H1 (cell line): ENCODE measurements at regions not wholly inside any gene's neighbourhood (a gene's known extent, or its start where the extent isn't known, plus 50 kb on each side); places are given as distances from the start of the nearest gene placed in this dataset.

ENCODE experiments used
- CTCF ChIA-PET: fragments of 300-600 bp; sonication (Branson Sonifier 250); formaldehyde crosslinking; loops from one replicate; lab custom pipeline; 2021; ENCODE audit not compliant: partially characterized antibody; lab: Charles Lee
- POLR2A ChIA-PET: fragments of 300-600 bp; sonication (Branson Sonifier 250); formaldehyde crosslinking; loops from one replicate; lab custom pipeline; 2021; ENCODE audit warnings: inconsistent platforms; ENCODE audit not compliant: partially characterized antibody; lab: Charles Lee
- DNase-seq, 2 experiments: peaks; one replicate each; pipeline versions ENCODE4 v3.0.0 to v3.0.0-alpha.2; 2010 to 2022; ENCODE audit warnings: low spot score in 2 of 2, low read depth in 1 of 2, mixed read lengths in 1 of 2
- FAIRE-seq: peaks from 2 replicates; lab custom pipeline; 2011; peaks lifted over from hg19 to GRCh38; lab: Jason Lieb, UNC
- H2AFZ ChIP-seq: 2 replicates; pipeline ENCODE4 v1.8.1; 2012; ENCODE audit warnings: low read length, inconsistent platforms
- H2AK5ac ChIP-seq: 2 replicates; pipeline ENCODE4 v1.6.1; 2013; ENCODE audit warnings: low read depth, low read length
- H2BK120ac ChIP-seq: replicated peaks from 2 replicates; pipeline ENCODE3; 2013; ENCODE audit warnings: low read depth, low read length, inconsistent platforms
- H2BK12ac ChIP-seq: 2 replicates; pipeline ENCODE4 v1.6.1; 2013; ENCODE audit warnings: low read depth, low read length
- H2BK15ac ChIP-seq: 2 replicates; pipeline ENCODE4 v1.6.1; 2013; ENCODE audit warnings: low read length
- H2BK20ac ChIP-seq: 2 replicates; pipeline ENCODE4 v1.6.1; 2013; ENCODE audit warnings: low read length
- H2BK5ac ChIP-seq: 2 replicates; pipeline ENCODE4 v1.6.1; 2013; ENCODE audit warnings: low read depth, low read length
- H3K14ac ChIP-seq: 2 replicates; pipeline ENCODE4 v1.6.1; 2013; ENCODE audit warnings: inconsistent platforms; ENCODE audit not compliant: insufficient read length
- H3K18ac ChIP-seq: 2 replicates; pipeline ENCODE4 v1.6.1; 2013; ENCODE audit warnings: low read length; ENCODE audit errors: extremely low read depth
- H3K23ac ChIP-seq: 2 replicates; pipeline ENCODE4 v1.6.1; 2013; ENCODE audit warnings: inconsistent platforms; ENCODE audit not compliant: insufficient read length
- H3K23me2 ChIP-seq: 2 replicates; pipeline ENCODE4 v1.6.1; 2013; ENCODE audit warnings: low read depth, low read length
- H3K27ac ChIP-seq: 2 replicates; pipeline ENCODE4 v1.6.1; 2011; ENCODE audit warnings: low read depth, low read length, inconsistent platforms
- H3K27me3 ChIP-seq, 4 experiments: replicated peaks in 1 of 4; 1 replicate in 1 of 4; 2 replicates in 3 of 4; pipeline versions ENCODE4 v1.6.1 to v1.8.1; 2011 to 2013; ENCODE audit warnings: low read length in 3 of 4, mild to moderate bottlenecking in 3 of 4, inconsistent platforms in 2 of 4, mixed read lengths in 2 of 4, moderate library complexity in 1 of 4; ENCODE audit not compliant: control insufficient read depth in 3 of 4, insufficient read depth in 3 of 4; ENCODE audit errors: extremely low read depth in 1 of 4
- H3K36me3 ChIP-seq, 4 experiments: 2 replicates each; pipeline versions ENCODE4 v1.6.1 to v1.8.1; 2011 to 2013; ENCODE audit warnings: mild to moderate bottlenecking in 4 of 4, low read length in 3 of 4, moderate library complexity in 2 of 4, control low read depth in 1 of 4, inconsistent platforms in 1 of 4; ENCODE audit not compliant: insufficient read depth in 4 of 4, control insufficient read depth in 2 of 4
- H3K4ac ChIP-seq: replicated peaks from 2 replicates; pipeline ENCODE3; 2013; ENCODE audit warnings: low read length, low read depth, mixed read lengths, inconsistent platforms; ENCODE audit not compliant: insufficient read length
- H3K4me1 ChIP-seq, 4 experiments: replicated peaks in 1 of 4; 1 replicate in 1 of 4; 2 replicates in 3 of 4; pipeline versions ENCODE4 v1.6.1 to v1.8.1; 2011 to 2013; ENCODE audit warnings: low read length in 3 of 4, inconsistent platforms in 2 of 4, mixed read lengths in 1 of 4; ENCODE audit not compliant: insufficient read depth in 4 of 4, control insufficient read depth in 3 of 4
- H3K4me2 ChIP-seq, 2 experiments: 2 replicates each; pipeline versions ENCODE4 v1.6.1 to v1.8.1; 2011 to 2013; ENCODE audit warnings: low read depth in 2 of 2, low read length in 2 of 2, control low read depth in 1 of 2, inconsistent platforms in 1 of 2, mild to moderate bottlenecking in 1 of 2; ENCODE audit not compliant: insufficient read depth in 1 of 2
- H3K4me3 ChIP-seq, 4 experiments: fragments of 200-600, 300-600 bp in 1 of 4; sonication (generic), shearing (Covaris generic), sonication (Bioruptor Twin) in 1 of 4; 2 replicates each; pipeline versions ENCODE4 v1.5.1 to v1.8.1; 2011 to 2016; ENCODE audit warnings: low read length in 4 of 4, low read depth in 3 of 4, control low read depth in 2 of 4, inconsistent platforms in 2 of 4, mild to moderate bottlenecking in 2 of 4, mixed read lengths in 1 of 4, moderate library complexity in 1 of 4; ENCODE audit not compliant: insufficient read depth in 2 of 4; ENCODE audit errors: extremely low read depth in 1 of 4
- H3K56ac ChIP-seq: replicated peaks from 2 replicates; pipeline ENCODE3; 2013; ENCODE audit warnings: low read depth, mild to moderate bottlenecking, mixed read lengths, low read length, inconsistent platforms; ENCODE audit not compliant: insufficient read length
- H3K79me1 ChIP-seq: 2 replicates; pipeline ENCODE4 v1.6.1; 2013; ENCODE audit warnings: low read depth, low read length, control low read depth
- H3K79me2 ChIP-seq, 2 experiments: 2 replicates each; pipeline versions ENCODE4 v1.6.1 to v1.8.1; 2012 to 2013; ENCODE audit warnings: low read length in 2 of 2, mild to moderate bottlenecking in 2 of 2, inconsistent platforms in 1 of 2; ENCODE audit not compliant: insufficient read depth in 2 of 2, control insufficient read depth in 1 of 2
- H3K9ac ChIP-seq, 4 experiments: replicated peaks in 1 of 4; 1 replicate in 1 of 4; 2 replicates in 3 of 4; pipeline versions ENCODE4 v1.6.1 to v1.8.1; 2011 to 2013; ENCODE audit warnings: low read depth in 3 of 4, low read length in 3 of 4, control low read depth in 2 of 4, mild to moderate bottlenecking in 2 of 4, moderate library complexity in 2 of 4, inconsistent platforms in 1 of 4; ENCODE audit errors: extremely low read depth in 1 of 4
- H3K9me3 ChIP-seq, 2 experiments: 2 replicates each; pipeline versions ENCODE4 v1.6.1 to v1.8.1; 2012 to 2013; ENCODE audit warnings: mild to moderate bottlenecking in 2 of 2, moderate library complexity in 2 of 2, control low read depth in 1 of 2, inconsistent platforms in 1 of 2, low read depth in 1 of 2, low read length in 1 of 2, mixed read lengths in 1 of 2; ENCODE audit not compliant: insufficient read depth in 2 of 2
- H4K20me1 ChIP-seq, 2 experiments: replicated peaks in 1 of 2; 2 replicates each; pipeline versions ENCODE3 to v1.8.1; 2011 to 2013; ENCODE audit warnings: inconsistent platforms in 2 of 2, low read length in 2 of 2, mild to moderate bottlenecking in 1 of 2; ENCODE audit not compliant: insufficient read depth in 2 of 2, control insufficient read depth in 1 of 2
- H4K5ac ChIP-seq: 2 replicates; pipeline ENCODE4 v1.6.1; 2013; ENCODE audit warnings: low read length, low read depth, mixed read lengths, inconsistent platforms; ENCODE audit not compliant: insufficient read length
- H4K8ac ChIP-seq: 2 replicates; pipeline ENCODE4 v1.8.0; 2013; ENCODE audit warnings: mild to moderate bottlenecking, moderate library complexity, low read length, inconsistent platforms; ENCODE audit not compliant: insufficient read depth; ENCODE audit errors: extremely low read depth
- H4K91ac ChIP-seq: replicated peaks from 2 replicates; pipeline ENCODE3; 2013; ENCODE audit warnings: low read length, mixed read lengths, inconsistent platforms; ENCODE audit not compliant: insufficient read length
- CTCF ChIP-seq, 3 experiments: IDR thresholded peaks; 1 replicate in 2 of 3; 2 replicates in 1 of 3; pipeline versions ENCODE4 v1.5.1 to v1.6.1; 2011; ENCODE audit warnings: low read length in 3 of 3, mild to moderate bottlenecking in 3 of 3, inconsistent platforms in 2 of 3, low read depth in 1 of 3, moderate library complexity in 1 of 3; ENCODE audit not compliant: insufficient read depth in 1 of 3; ENCODE audit errors: control extremely low read depth in 1 of 3
- EP300 ChIP-seq, 2 experiments: IDR thresholded peaks; 1 replicate in 1 of 2; 2 replicates in 1 of 2; pipeline ENCODE4 v1.6.1; 2011 to 2012; ENCODE audit warnings: low read depth in 2 of 2, low read length in 2 of 2, mild to moderate bottlenecking in 2 of 2, borderline replicate concordance in 1 of 2, inconsistent platforms in 1 of 2, moderate library complexity in 1 of 2
- HDAC6 ChIP-seq: IDR thresholded peaks from one replicate; pipeline ENCODE4 v1.7.1; 2012; ENCODE audit warnings: low read depth, mild to moderate bottlenecking, inconsistent platforms, low read length, moderate library complexity
- POU5F1 ChIP-seq: IDR thresholded peaks from 2 replicates; pipeline ENCODE4 v1.6.1; 2011; ENCODE audit warnings: low read depth, mild to moderate bottlenecking, low read length, moderate library complexity
- SIRT6 ChIP-seq: IDR thresholded peaks from one replicate; pipeline ENCODE4 v1.7.1; 2012; ENCODE audit warnings: low read length, inconsistent platforms
- SRF ChIP-seq: IDR thresholded peaks from 2 replicates; pipeline ENCODE4 v1.6.1; 2011; ENCODE audit warnings: mild to moderate bottlenecking, low read depth, low read length, moderate library complexity
- TBP ChIP-seq: IDR thresholded peaks from 2 replicates; pipeline ENCODE4 v1.6.1; 2011; ENCODE audit warnings: low read depth, low read length, improper control_type of control experiment
- TCF12 ChIP-seq: IDR thresholded peaks from 2 replicates; pipeline ENCODE4 v1.6.1; 2011; ENCODE audit warnings: low read depth, mild to moderate bottlenecking, low read length
- WGBS, 2 experiments: shearing (Covaris generic) in 1 of 2; methylation state at CpG; one replicate each; pipeline versions ENCODE4 v1.1.6 to v1.1.7; 2013 to 2015; ENCODE audit warnings: low lambda C conversion rate in 2 of 2, mixed read lengths in 2 of 2, inconsistent platforms in 1 of 2, low coverage in 1 of 2, missing lambda C conversion rate in 1 of 2; ENCODE audit not compliant: insufficient replicate concordance in 2 of 2, insufficient coverage in 1 of 2, insufficient read length in 1 of 2; ENCODE audit errors: extremely low coverage in 1 of 2, missing lambda C conversion rate in 1 of 2; 5-methylcytosine and 5-hydroxymethylcytosine counted together

DNA sequence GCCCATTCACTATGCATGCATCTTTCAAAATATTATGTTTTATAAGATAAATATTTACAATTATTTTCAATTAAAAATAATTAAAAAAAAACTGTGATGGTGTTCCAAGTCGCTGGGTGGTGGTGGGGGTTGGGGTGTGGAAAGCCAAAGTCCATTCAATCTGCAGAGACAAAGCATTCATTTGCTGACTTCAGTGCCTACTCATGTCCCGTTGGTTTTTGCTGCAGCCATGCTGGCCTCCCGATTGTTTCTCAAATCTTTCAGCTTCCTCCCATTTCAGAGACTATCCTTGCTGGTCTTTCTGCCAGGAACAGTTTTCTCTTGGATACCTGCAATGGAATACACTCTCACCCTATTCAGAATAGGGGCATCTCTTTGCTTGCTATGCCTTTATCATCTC lies 331.5 kb upstream of the NOVA1 start:
- Histone ChIP-seq H3K4ac (no peak overlapping the region), H3K4me2 (no peak overlapping the region), H4K5ac (no peak overlapping the region), H2AK5ac (no peak overlapping the region), H4K91ac (no peak overlapping the region), H3K9ac (no peak overlapping the region), H3K27me3 (no peaks in the 10 kb centered on the region), H2BK12ac (no peak overlapping the region; the same call in 1 of the 2 replicates), H2AFZ (0 out of 2 replicates have a peak overlapping the region, but pooled peaks have one; percentile 41), H2BK15ac (no peak overlapping the region), H3K27ac (no peak overlapping the region), H3K79me1 (no peaks in the 10 kb centered on the region), H3K14ac (no peak overlapping the region), H3K36me3 (no peaks in the 10 kb centered on the region), H2BK5ac (no peak overlapping the region), H3K9me3 (no peaks in the 10 kb centered on the region), H3K56ac (no peak overlapping the region), H3K23ac (no peak overlapping the region), H2BK20ac (no peak overlapping the region), H3K4me1 (peaks cover 0 to 6% (median 0%) of the 10 kb centered on the region in 4 experiments; a peak in 3 of 7 replicates), H3K23me2 (no peaks in the 10 kb centered on the region), H3K4me3 (no peak overlapping the region), H4K8ac (no peak overlapping the region), H3K79me2 (no peaks in the 10 kb centered on the region), H4K20me1 (no peaks in the 10 kb centered on the region), H3K18ac (no peak overlapping the region), H2BK120ac (no peak overlapping the region)
- WGBS, 2 experiments: 82% methylated on average over 3 of the region's 3 CpGs; no CpG with 5 or more reads in 1 of the 2 experiments
- CTCF ChIA-PET: no interaction called here
- DNase-seq: no peak
- TF ChIP-seq TCF12: no peak
- TF ChIP-seq EP300 (IDR thresholded peaks at IDR 0.05; ENCODE audit: borderline replicate concordance in 1 of 2, low read depth in 2 of 2, low read length in 2 of 2): no peak
- TF ChIP-seq SRF: no peak
- no peak for TF ChIP-seq POU5F1
- TF ChIP-seq CTCF (IDR thresholded peaks at IDR 0.05; ENCODE audit: control extremely low read depth in 1 of 3, insufficient read depth in 1 of 3, low read depth in 1 of 3, low read length in 3 of 3): no peak
- no peak for TF ChIP-seq TBP
- no peak for TF ChIP-seq SIRT6
- no peak for TF ChIP-seq HDAC6
- no peak for FAIRE-seq
- POLR2A ChIA-PET: no interaction called here
